ENCODE measurements at regions not wholly inside any gene's neighbourhood (a gene's known extent, or its start where the extent isn't known, plus 50 kb on each side); places are given as distances from the start of the nearest gene placed in this dataset.

DNA sequence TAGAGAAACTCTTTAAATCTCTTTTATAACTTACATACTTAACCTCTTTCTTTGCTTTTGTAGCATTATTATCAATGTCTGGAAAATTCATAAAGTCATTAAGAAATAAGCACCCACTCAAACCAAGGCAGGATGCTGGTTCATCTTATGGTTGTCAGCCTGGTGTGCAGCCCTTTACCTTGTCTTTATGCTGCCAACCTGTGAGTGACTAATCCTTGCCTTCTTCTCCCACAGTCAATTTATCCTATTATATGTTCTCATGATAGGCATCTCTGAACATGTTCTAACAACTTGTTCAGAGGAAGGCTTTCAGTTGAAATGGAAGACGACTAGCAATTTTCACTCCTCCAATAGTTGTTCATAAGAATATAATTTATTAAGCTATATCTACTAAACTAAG lies 186.9 kb upstream of the CAND1 start:
- TF ChIP-seq, protein P1, sequence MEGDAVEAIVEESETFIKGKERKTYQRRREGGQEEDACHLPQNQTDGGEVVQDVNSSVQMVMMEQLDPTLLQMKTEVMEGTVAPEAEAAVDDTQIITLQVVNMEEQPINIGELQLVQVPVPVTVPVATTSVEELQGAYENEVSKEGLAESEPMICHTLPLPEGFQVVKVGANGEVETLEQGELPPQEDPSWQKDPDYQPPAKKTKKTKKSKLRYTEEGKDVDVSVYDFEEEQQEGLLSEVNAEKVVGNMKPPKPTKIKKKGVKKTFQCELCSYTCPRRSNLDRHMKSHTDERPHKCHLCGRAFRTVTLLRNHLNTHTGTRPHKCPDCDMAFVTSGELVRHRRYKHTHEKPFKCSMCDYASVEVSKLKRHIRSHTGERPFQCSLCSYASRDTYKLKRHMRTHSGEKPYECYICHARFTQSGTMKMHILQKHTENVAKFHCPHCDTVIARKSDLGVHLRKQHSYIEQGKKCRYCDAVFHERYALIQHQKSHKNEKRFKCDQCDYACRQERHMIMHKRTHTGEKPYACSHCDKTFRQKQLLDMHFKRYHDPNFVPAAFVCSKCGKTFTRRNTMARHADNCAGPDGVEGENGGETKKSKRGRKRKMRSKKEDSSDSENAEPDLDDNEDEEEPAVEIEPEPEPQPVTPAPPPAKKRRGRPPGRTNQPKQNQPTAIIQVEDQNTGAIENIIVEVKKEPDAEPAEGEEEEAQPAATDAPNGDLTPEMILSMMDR (IDR thresholded peaks at IDR 0.05 in 2 of 3, conservative IDR thresholded peaks at IDR 0.05 in 1 of 3; ENCODE audit: insufficient read depth in 2 of 3, low read depth in 1 of 3, low read length in 3 of 3) = no peak
- TF ChIP-seq CREM (IDR thresholded peaks at IDR 0.05; ENCODE audit: low read depth) (no peak), EGR1 (conservative IDR thresholded peaks at IDR 0.05) (no peak), POLR2AphosphoS5 (IDR thresholded peaks at IDR 0.05; ENCODE audit: control insufficient read depth, insufficient read depth, low read depth, low read length) (no peak), ESRRA (IDR thresholded peaks at IDR 0.05; ENCODE audit: borderline replicate concordance, low read depth) (no peak), SAP30 (IDR thresholded peaks at IDR 0.05; ENCODE audit: borderline replicate concordance, insufficient read depth, low read depth, low read length, poor library complexity, severe bottlenecking) (no peak), NCOA6 (IDR thresholded peaks at IDR 0.05) (no peak)

Measured in K562 (cell line).